Central memory CD8-positive, alpha-beta T cell (primary cell): ENCODE measurements at regions not wholly inside any gene's neighbourhood (a gene's known extent, or its start where the extent isn't known, plus 50 kb on each side); places are given as distances from the start of the nearest gene placed in this dataset.

ENCODE experiments used
- ATAC-seq: fragments of 150-1000 bp; cut with Tn5 transposase; replicated peaks from 2 replicates; pipeline ENCODE4 v1.10.0; 2022; ENCODE audit warnings: mild to moderate bottlenecking, moderate FRiP score, moderate number of reproducible peaks; ENCODE audit not compliant: poor library complexity, severe bottlenecking; ENCODE audit errors: extremely low read depth
- DNase-seq, 2 donors: peaks; one replicate each; pipeline ENCODE4 v3.0.0; 2021; ENCODE audit warnings: low spot score in 2 of 2
- H3K27ac Mint-ChIP-seq: one replicate; pipeline ENCODE4 v1.8.0; 2022; ENCODE audit warnings: low read depth, mild to moderate bottlenecking, moderate library complexity, mixed read lengths
- H3K27me3 Mint-ChIP-seq: one replicate; pipeline ENCODE4 v1.8.0; 2022; ENCODE audit warnings: mixed read lengths
- H3K36me3 Mint-ChIP-seq: one replicate; pipeline ENCODE4 v1.8.0; 2022; ENCODE audit warnings: mild to moderate bottlenecking, moderate library complexity, mixed read lengths; ENCODE audit not compliant: insufficient read depth
- H3K4me1 Mint-ChIP-seq: one replicate; pipeline ENCODE4 v1.8.0; 2022; ENCODE audit warnings: mixed read lengths
- H3K4me3 Mint-ChIP-seq: one replicate; pipeline ENCODE4 v1.8.0; 2022; ENCODE audit warnings: mild to moderate bottlenecking, moderate library complexity, mixed read lengths
- H3K9me3 Mint-ChIP-seq: one replicate; pipeline ENCODE4 v1.8.0; 2022; ENCODE audit warnings: mixed read lengths

- ATAC-seq (no peak), DNase-seq (no peak)
- no peaks in the 10 kb centered on the region for H3K4me1 Mint-ChIP-seq
- H3K27ac Mint-ChIP-seq = no peak overlapping the region
- H3K36me3 Mint-ChIP-seq = no peaks in the 10 kb centered on the region
- no peak overlapping the region for H3K4me3 Mint-ChIP-seq
- peaks cover 14% of the 10 kb centered on the region for H3K27me3 Mint-ChIP-seq
- no peaks in the 10 kb centered on the region for H3K9me3 Mint-ChIP-seq
These were observed 299.1 kb downstream of the NUAK1 start for GRCh38 chr12:105839629-105840127.

GRCh38 chr12:105840384-105840783, 298.4 kb downstream of the NUAK1 start:
- no peaks in the 10 kb centered on the region for H3K4me1 Mint-ChIP-seq
- H3K27ac Mint-ChIP-seq = no peak overlapping the region
- ATAC-seq (no peak), DNase-seq (no peak)
- H3K4me3 Mint-ChIP-seq = no peak overlapping the region
- H3K36me3 Mint-ChIP-seq = no peaks in the 10 kb centered on the region
- peaks cover 14% of the 10 kb centered on the region for H3K27me3 Mint-ChIP-seq
- H3K9me3 Mint-ChIP-seq = no peaks in the 10 kb centered on the region

- Mint-ChIP-seq H3K4me3 (no peak overlapping the region), H3K4me1 (no peaks in the 10 kb centered on the region)
- ATAC-seq = no peak
These were observed 296.9 kb downstream of the NUAK1 start for GRCh38 chr12:105841840-105842239.

GRCh38 chr12:105843561-105843960, 295.2 kb downstream of the NUAK1 start:
- Mint-ChIP-seq H3K9me3 (no peaks in the 10 kb centered on the region), H3K27ac (no peak overlapping the region), H3K27me3 (no peaks in the 10 kb centered on the region), H3K36me3 (no peaks in the 10 kb centered on the region), H3K4me3 (no peak overlapping the region), H3K4me1 (no peaks in the 10 kb centered on the region)
- DNase-seq = no peak
- ATAC-seq = no peak

More at GRCh38 chr12:105841840-105842239, 296.9 kb downstream of the NUAK1 start:
- no peak for DNase-seq
- Mint-ChIP-seq H3K36me3 (no peaks in the 10 kb centered on the region), H3K27me3 (peaks cover 14% of the 10 kb centered on the region), H3K27ac (no peak overlapping the region), H3K9me3 (no peaks in the 10 kb centered on the region)

- no peak overlapping the region for H3K4me3 Mint-ChIP-seq
- no peak for DNase-seq
- no peaks in the 10 kb centered on the region for H3K4me1 Mint-ChIP-seq
- no peaks in the 10 kb centered on the region for H3K27me3 Mint-ChIP-seq
- no peaks in the 10 kb centered on the region for H3K36me3 Mint-ChIP-seq
- H3K27ac Mint-ChIP-seq = no peak overlapping the region
- H3K9me3 Mint-ChIP-seq = no peaks in the 10 kb centered on the region
- ATAC-seq = no peak
These were observed 294.6 kb downstream of the NUAK1 start for GRCh38 chr12:105843986-105844760.

- Mint-ChIP-seq H3K36me3 (no peaks in the 10 kb centered on the region), H3K27ac (no peak overlapping the region), H3K4me3 (no peak overlapping the region), H3K9me3 (peaks cover 4% of the 10 kb centered on the region), H3K4me1 (no peaks in the 10 kb centered on the region), H3K27me3 (peaks cover 11% of the 10 kb centered on the region)
- ATAC-seq (no peak), DNase-seq (no peak)
These were observed 292.4 kb downstream of the NUAK1 start for GRCh38 chr12:105846331-105846730.

- DNase-seq (no peak), ATAC-seq (no peak)
- no peak overlapping the region for H3K27ac Mint-ChIP-seq
- peaks cover 4% of the 10 kb centered on the region for H3K9me3 Mint-ChIP-seq
- H3K4me3 Mint-ChIP-seq = no peak overlapping the region
- no peaks in the 10 kb centered on the region for H3K4me1 Mint-ChIP-seq
- no peaks in the 10 kb centered on the region for H3K36me3 Mint-ChIP-seq
- peaks cover 11% of the 10 kb centered on the region for H3K27me3 Mint-ChIP-seq
These were observed 291.7 kb downstream of the NUAK1 start for GRCh38 chr12:105847068-105847467.

GRCh38 chr12:105848286-105848685, 290.5 kb downstream of the NUAK1 start:
- no peak for ATAC-seq
- DNase-seq = no peak
- H3K4me3 Mint-ChIP-seq = no peak overlapping the region
- peaks cover 4% of the 10 kb centered on the region for H3K9me3 Mint-ChIP-seq
- peaks cover 11% of the 10 kb centered on the region for H3K27me3 Mint-ChIP-seq
- H3K4me1 Mint-ChIP-seq = no peaks in the 10 kb centered on the region
- no peaks in the 10 kb centered on the region for H3K36me3 Mint-ChIP-seq
- H3K27ac Mint-ChIP-seq = no peak overlapping the region

- ATAC-seq (no peak), DNase-seq (no peak)
- Mint-ChIP-seq H3K27me3 (peaks cover 11% of the 10 kb centered on the region), H3K27ac (no peak overlapping the region), H3K9me3 (peaks cover 4% of the 10 kb centered on the region), H3K4me3 (no peak overlapping the region), H3K4me1 (no peaks in the 10 kb centered on the region), H3K36me3 (no peaks in the 10 kb centered on the region)
These were observed 288.4 kb downstream of the NUAK1 start for GRCh38 chr12:105850103-105850968.

- Mint-ChIP-seq H3K36me3 (no peaks in the 10 kb centered on the region), H3K27ac (no peak overlapping the region), H3K9me3 (peaks cover 4% of the 10 kb centered on the region), H3K4me3 (no peak overlapping the region), H3K4me1 (no peaks in the 10 kb centered on the region), H3K27me3 (peaks cover 11% of the 10 kb centered on the region)
- DNase-seq (no peak), ATAC-seq (no peak)
These were observed 286.3 kb downstream of the NUAK1 start for GRCh38 chr12:105852496-105852895.

- H3K4me3 Mint-ChIP-seq = no peak overlapping the region
- peaks cover 11% of the 10 kb centered on the region for H3K27me3 Mint-ChIP-seq
- H3K27ac Mint-ChIP-seq = no peak overlapping the region
- no peak for ATAC-seq
- DNase-seq = no peak
- peaks cover 4% of the 10 kb centered on the region for H3K9me3 Mint-ChIP-seq
- H3K36me3 Mint-ChIP-seq = no peaks in the 10 kb centered on the region
- no peaks in the 10 kb centered on the region for H3K4me1 Mint-ChIP-seq
These were observed 285.8 kb downstream of the NUAK1 start for GRCh38 chr12:105852951-105853350.

GRCh38 chr12:105854071-105854470, 284.7 kb downstream of the NUAK1 start:
- Mint-ChIP-seq H3K27me3 (peaks cover 11% of the 10 kb centered on the region), H3K36me3 (no peaks in the 10 kb centered on the region), H3K27ac (no peak overlapping the region), H3K9me3 (peaks cover 4% of the 10 kb centered on the region), H3K4me3 (no peak overlapping the region), H3K4me1 (no peaks in the 10 kb centered on the region)
- DNase-seq (no peak), ATAC-seq (no peak)
